PC-3 (cell line): ENCODE measurements at regions not wholly inside any gene's neighbourhood (a gene's known extent, or its start where the extent isn't known, plus 50 kb on each side); places are given as distances from the start of the nearest gene placed in this dataset.

ENCODE experiments used
- CTCF ChIP-seq: fragments of 300-600 bp; sonication (generic); conservative IDR thresholded peaks from 2 replicates; pipeline ENCODE4 v1.5.1; 2017; ENCODE audit warnings: antibody characterized with exemption, low read depth, mild to moderate bottlenecking, low read length
- EZH2 ChIP-seq: fragments of 300-600 bp; sonication (generic); IDR thresholded peaks from one replicate; pipeline ENCODE4 v1.6.1; 2017; ENCODE audit warnings: antibody characterized with exemption, mild to moderate bottlenecking, low read length; ENCODE audit not compliant: unreplicated experiment
- EZH2phosphoT487 ChIP-seq: fragments of 300-600 bp; sonication (generic); IDR thresholded peaks from 2 replicates; pipeline ENCODE4 v1.6.1; 2018; ENCODE audit warnings: mild to moderate bottlenecking, antibody characterized with exemption, low read length, borderline replicate concordance

- TF ChIP-seq EZH2 = no peak
- TF ChIP-seq CTCF = no peak
- no peak for TF ChIP-seq EZH2phosphoT487
These were observed 589.8 kb downstream of the ETS1 start for GRCh38 chr11:127997594-127997993.
